ENCODE measurements at regions not wholly inside any gene's neighbourhood (a gene's known extent, or its start where the extent isn't known, plus 50 kb on each side); places are given as distances from the start of the nearest gene placed in this dataset.

DNA sequence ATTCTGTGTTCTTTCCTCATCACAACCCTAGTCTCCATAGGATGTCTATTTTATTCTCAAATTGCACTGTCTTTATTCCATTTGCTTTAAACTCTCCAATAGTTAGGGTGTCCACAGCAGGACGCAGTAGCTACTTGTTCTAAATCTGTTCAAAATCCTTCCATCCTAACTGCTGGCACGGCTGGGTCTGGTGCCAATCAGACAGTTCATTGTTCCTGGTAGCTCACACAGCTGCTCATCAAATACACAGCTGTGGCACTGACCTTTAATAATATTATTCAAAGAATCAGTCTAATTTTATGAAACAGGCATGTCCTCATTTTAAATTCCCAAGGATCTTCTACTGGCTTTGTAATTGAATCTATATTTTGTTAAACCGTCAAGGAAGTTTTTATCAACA is 59.7 kb upstream of the TMEFF2 start:
- no peak overlapping the region for H3K4me3 ChIP-seq
- no peaks in the 10 kb centered on the region for H4K20me1 ChIP-seq (ENCODE audit: insufficient read depth)
- H3K27ac ChIP-seq: no peak overlapping the region
- H3K4me1 ChIP-seq (replicated peaks; ENCODE audit: insufficient read depth): no peaks in the 10 kb centered on the region
- H3F3A ChIP-seq (ENCODE audit: insufficient read depth, low read depth): no peaks in the 10 kb centered on the region
- ChIA-PET POLR2A (ENCODE audit: unreplicated experiment) (no interaction called here), CTCF (no interaction called here)
- no peak overlapping the region for H3K4me2 ChIP-seq
- no peak overlapping the region for H2AFZ ChIP-seq
- H3K9me3 ChIP-seq (ENCODE audit: insufficient read depth, low read depth): no peaks in the 10 kb centered on the region
- no TSS peak for BruUV-seq (replicated peaks)
- no peaks in the 10 kb centered on the region for H3K79me2 ChIP-seq (ENCODE audit: low read depth)
- intact Hi-C loops (cut with micrococcal nuclease; ENCODE audit: unreplicated experiment): no loop called here
- TF ChIP-seq, protein P1, sequence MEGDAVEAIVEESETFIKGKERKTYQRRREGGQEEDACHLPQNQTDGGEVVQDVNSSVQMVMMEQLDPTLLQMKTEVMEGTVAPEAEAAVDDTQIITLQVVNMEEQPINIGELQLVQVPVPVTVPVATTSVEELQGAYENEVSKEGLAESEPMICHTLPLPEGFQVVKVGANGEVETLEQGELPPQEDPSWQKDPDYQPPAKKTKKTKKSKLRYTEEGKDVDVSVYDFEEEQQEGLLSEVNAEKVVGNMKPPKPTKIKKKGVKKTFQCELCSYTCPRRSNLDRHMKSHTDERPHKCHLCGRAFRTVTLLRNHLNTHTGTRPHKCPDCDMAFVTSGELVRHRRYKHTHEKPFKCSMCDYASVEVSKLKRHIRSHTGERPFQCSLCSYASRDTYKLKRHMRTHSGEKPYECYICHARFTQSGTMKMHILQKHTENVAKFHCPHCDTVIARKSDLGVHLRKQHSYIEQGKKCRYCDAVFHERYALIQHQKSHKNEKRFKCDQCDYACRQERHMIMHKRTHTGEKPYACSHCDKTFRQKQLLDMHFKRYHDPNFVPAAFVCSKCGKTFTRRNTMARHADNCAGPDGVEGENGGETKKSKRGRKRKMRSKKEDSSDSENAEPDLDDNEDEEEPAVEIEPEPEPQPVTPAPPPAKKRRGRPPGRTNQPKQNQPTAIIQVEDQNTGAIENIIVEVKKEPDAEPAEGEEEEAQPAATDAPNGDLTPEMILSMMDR (conservative IDR thresholded peaks at IDR 0.05): no peak
- no peak for TF ChIP-seq EZH2 (IDR thresholded peaks at IDR 0.05; ENCODE audit: low read depth)
- H3K9me2 ChIP-seq (ENCODE audit: insufficient read depth): no peaks in the 10 kb centered on the region
- no peaks in the 10 kb centered on the region for H3K27me3 ChIP-seq (ENCODE audit: insufficient read depth, low read depth)
- no peak for DNase-seq
- H3K36me3 ChIP-seq (ENCODE audit: low read depth): no peaks in the 10 kb centered on the region

GRCh38 chr2:192253692-192254091 is 59.0 kb upstream of the TMEFF2 start:
- Histone ChIP-seq H2AFZ (no peak overlapping the region), H3F3A (ENCODE audit: insufficient read depth, low read depth) (no peaks in the 10 kb centered on the region), H4K20me1 (ENCODE audit: insufficient read depth) (no peaks in the 10 kb centered on the region), H3K9me2 (ENCODE audit: insufficient read depth) (no peaks in the 10 kb centered on the region), H3K79me2 (ENCODE audit: low read depth) (no peaks in the 10 kb centered on the region), H3K4me3 (no peak overlapping the region), H3K9me3 (ENCODE audit: insufficient read depth, low read depth) (no peaks in the 10 kb centered on the region), H3K4me2 (no peak overlapping the region), H3K27ac (no peak overlapping the region), H3K36me3 (ENCODE audit: low read depth) (no peaks in the 10 kb centered on the region), H3K27me3 (ENCODE audit: insufficient read depth, low read depth) (no peaks in the 10 kb centered on the region), H3K4me1 (replicated peaks; ENCODE audit: insufficient read depth) (no peaks in the 10 kb centered on the region)
- ChIA-PET POLR2A (ENCODE audit: unreplicated experiment) (no interaction called here), CTCF (no interaction called here)
- BruUV-seq (replicated peaks): no TSS peak
- DNase-seq: no peak
- intact Hi-C loops (cut with micrococcal nuclease; ENCODE audit: unreplicated experiment): no loop called here
- TF ChIP-seq EZH2 (IDR thresholded peaks at IDR 0.05; ENCODE audit: low read depth): no peak
- TF ChIP-seq, protein P1 (conservative IDR thresholded peaks at IDR 0.05): no peak

DNA sequence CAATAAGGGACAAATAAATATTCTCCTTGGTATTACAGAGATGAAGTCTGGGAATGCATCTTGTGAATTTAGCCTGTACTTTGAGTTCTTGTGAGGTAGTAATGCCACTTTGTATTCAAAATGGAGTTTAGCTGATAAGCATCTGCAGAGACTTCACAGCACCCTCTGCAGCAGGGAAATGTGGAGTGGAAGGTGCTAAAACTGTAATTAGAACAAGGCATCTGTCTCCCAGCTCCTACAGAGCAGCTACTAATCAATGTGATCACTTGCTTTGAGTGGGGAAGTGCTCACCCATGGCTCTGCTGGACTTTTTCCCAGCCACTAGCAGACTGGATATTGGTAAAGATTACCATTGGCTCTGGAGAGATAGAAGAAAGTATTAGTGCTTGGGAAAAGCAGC is 56.2 kb upstream of the TMEFF2 start:
- ChIA-PET CTCF (no interaction called here), POLR2A (ENCODE audit: unreplicated experiment) (no interaction called here)
- Histone ChIP-seq H3K36me3 (ENCODE audit: low read depth) (no peaks in the 10 kb centered on the region), H3K79me2 (ENCODE audit: low read depth) (no peaks in the 10 kb centered on the region), H3K9me2 (ENCODE audit: insufficient read depth) (no peaks in the 10 kb centered on the region), H3K4me1 (replicated peaks; ENCODE audit: insufficient read depth) (no peaks in the 10 kb centered on the region), H3K4me2 (no peak overlapping the region), H3F3A (ENCODE audit: insufficient read depth, low read depth) (no peaks in the 10 kb centered on the region), H3K27me3 (ENCODE audit: insufficient read depth, low read depth) (no peaks in the 10 kb centered on the region), H3K4me3 (no peak overlapping the region), H2AFZ (no peak overlapping the region), H4K20me1 (ENCODE audit: insufficient read depth) (no peaks in the 10 kb centered on the region), H3K27ac (no peak overlapping the region), H3K9me3 (ENCODE audit: insufficient read depth, low read depth) (no peaks in the 10 kb centered on the region)
- DNase-seq: no peak
- BruUV-seq (replicated peaks): no TSS peak
- no peak for TF ChIP-seq EZH2 (IDR thresholded peaks at IDR 0.05; ENCODE audit: low read depth)
- TF ChIP-seq, protein P1 (conservative IDR thresholded peaks at IDR 0.05): no peak
- intact Hi-C loops (cut with micrococcal nuclease; ENCODE audit: unreplicated experiment): no loop called here

Data from PC-9 (cell line).